Kidney epithelial cell (primary cell): ENCODE measurements at regions not wholly inside any gene's neighbourhood (a gene's known extent, or its start where the extent isn't known, plus 50 kb on each side); places are given as distances from the start of the nearest gene placed in this dataset.

Experiments
- DNase-seq: peaks from one replicate; pipeline ENCODE4 v3.0.0-alpha.2; 2010; ENCODE audit warnings: low read depth
- H3K27me3 ChIP-seq: 2 replicates; pipeline ENCODE4 v1.6.0; 2011; ENCODE audit warnings: low read length; ENCODE audit not compliant: control insufficient read depth, insufficient read depth
- H3K36me3 ChIP-seq: 2 replicates; pipeline ENCODE4 v1.5.1; 2011; ENCODE audit warnings: low read length; ENCODE audit not compliant: control insufficient read depth, insufficient read depth
- H3K4me3 ChIP-seq: 2 replicates; pipeline ENCODE4 v1.5.1; 2011; ENCODE audit warnings: low read depth, mild to moderate bottlenecking, control low read depth, low read length
- CTCF ChIP-seq: IDR thresholded peaks from 2 replicates; pipeline ENCODE4 v1.5.1; 2011; ENCODE audit warnings: mild to moderate bottlenecking, moderate library complexity, low read length, control low read depth, inconsistent platforms; ENCODE audit not compliant: insufficient read depth, poor library complexity, severe bottlenecking

DNA sequence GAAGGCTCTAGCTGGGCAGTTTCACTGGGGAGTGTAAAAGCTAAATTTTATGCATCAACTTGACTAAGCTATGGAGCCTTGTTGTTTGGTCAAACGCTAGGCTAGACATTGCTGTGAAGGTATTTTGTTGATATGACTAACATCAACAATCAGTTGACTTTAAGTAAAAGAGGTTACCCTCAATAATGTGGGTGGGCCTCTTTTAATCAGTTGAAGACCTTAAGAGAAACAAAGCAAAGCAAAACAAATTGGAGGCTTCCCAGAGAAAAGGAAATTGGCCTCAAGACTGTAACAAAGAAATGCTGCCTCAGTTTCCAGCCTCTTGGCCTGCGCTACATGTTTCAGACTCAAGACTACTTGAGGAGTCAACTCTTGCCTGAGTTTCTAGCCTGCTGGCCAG is 50.0 kb upstream of the TSC22D1 start:
- no peak for DNase-seq
- Histone ChIP-seq H3K36me3 (no peaks in the 10 kb centered on the region), H3K4me3 (no peak overlapping the region), H3K27me3 (no peaks in the 10 kb centered on the region)
- TF ChIP-seq CTCF = no peak
